Uterus (tissue), 2 donors: ENCODE measurements at regions not wholly inside any gene's neighbourhood (a gene's known extent, or its start where the extent isn't known, plus 50 kb on each side); places are given as distances from the start of the nearest gene placed in this dataset.

Source experiments
- CTCF ChIP-seq, 4 experiments: fragments of 200-600 bp in 2 of 4; fragments of 450-650 bp in 2 of 4; sonication (generic) in 2 of 4; IDR thresholded peaks; one replicate each; pipeline ENCODE4 v1.5.1; 2016 to 2019; ENCODE audit warnings: antibody characterized with exemption in 4 of 4, mild to moderate bottlenecking in 2 of 4, moderate library complexity in 1 of 4
- POLR2A ChIP-seq, 2 donors: fragments of 450-650 bp; IDR thresholded peaks; one replicate each; pipeline ENCODE4 v1.6.1; 2016; ENCODE audit warnings: antibody characterized with exemption in 2 of 2, mild to moderate bottlenecking in 1 of 2, moderate library complexity in 1 of 2

DNA sequence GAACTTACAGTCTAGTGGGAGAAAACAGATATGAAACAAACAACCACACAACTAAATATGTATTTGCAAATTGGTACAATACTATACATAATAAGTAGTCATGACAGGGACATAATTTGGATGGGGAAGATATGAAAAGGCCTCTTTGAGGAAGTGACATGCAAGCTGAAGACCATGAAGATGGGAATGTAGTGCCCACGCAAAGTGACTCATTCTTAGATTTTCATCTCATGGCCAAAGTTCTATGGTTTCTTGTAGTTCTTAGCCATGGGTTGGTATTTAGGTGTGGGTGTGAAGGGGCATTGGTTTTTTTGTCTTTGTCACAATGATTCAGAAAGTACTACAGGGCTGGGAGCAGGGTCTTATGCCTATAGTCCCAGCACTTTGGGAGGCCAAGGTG is 105.4 kb upstream of the FAM78B start:
- TF ChIP-seq CTCF (IDR thresholded peaks at IDR 0.05) (no peak), POLR2A (IDR thresholded peaks at IDR 0.05) (no peak)
